Endothelial cell of umbilical vein (primary cell): ENCODE measurements at regions not wholly inside any gene's neighbourhood (a gene's known extent, or its start where the extent isn't known, plus 50 kb on each side); places are given as distances from the start of the nearest gene placed in this dataset.

Experiments
- BruUV-seq: library from RNA; stranded (reverse); fragments of 400-500 nt; replicated peaks from 2 replicates; lab custom pipeline; 2021; lab: Mats Ljungman, UMichigan
- CTCF ChIA-PET: fragments of 300-600, 350-600 bp; sonication (Branson Sonifier 250); formaldehyde crosslinking; loops from one replicate; lab custom pipeline; 2021; ENCODE audit warnings: antibody characterized with exemption, inconsistent platforms; lab: Charles Lee
- POLR2A ChIA-PET: fragments of 300-600, 350-600 bp; sonication (Branson Sonifier 250); formaldehyde crosslinking; loops from one replicate; lab custom pipeline; 2021; ENCODE audit warnings: antibody characterized with exemption, inconsistent platforms; lab: Charles Lee
- DNase-seq: peaks from one replicate; pipeline ENCODE4 v3.0.0-alpha.2; 2011; ENCODE audit warnings: low read depth, low spot score
- FAIRE-seq: peaks from 2 replicates; lab custom pipeline; 2011; peaks lifted over from hg19 to GRCh38; lab: Jason Lieb, UNC
- H2AFZ ChIP-seq: 2 replicates; pipeline ENCODE4 v1.6.0; 2012; ENCODE audit warnings: low read depth, low read length, control low read depth, inconsistent platforms
- H3K27ac ChIP-seq: 2 replicates; pipeline ENCODE4 v1.5.1; 2011; ENCODE audit warnings: low read depth, mild to moderate bottlenecking, control low read depth, low read length, moderate library complexity; ENCODE audit not compliant: insufficient read depth
- H3K27me3 ChIP-seq, 2 experiments: 2 replicates each; pipeline versions ENCODE4 v1.6.0 to v1.6.1; 2011; ENCODE audit warnings: low read length in 2 of 2, mixed read lengths in 1 of 2; ENCODE audit not compliant: control insufficient read depth in 2 of 2, insufficient read depth in 2 of 2
- H3K36me3 ChIP-seq, 2 experiments: 2 replicates in 1 of 2; 3 replicates in 1 of 2; pipeline ENCODE4 v1.5.1; 2011; ENCODE audit warnings: low read length in 2 of 2, mild to moderate bottlenecking in 1 of 2, moderate library complexity in 1 of 2; ENCODE audit not compliant: control insufficient read depth in 2 of 2, insufficient read depth in 2 of 2; ENCODE audit errors: extremely low read depth in 1 of 2
- H3K4me1 ChIP-seq: 3 replicates; pipeline ENCODE4 v1.5.1; 2011; ENCODE audit warnings: mild to moderate bottlenecking, low read length; ENCODE audit not compliant: control insufficient read depth, insufficient read depth; ENCODE audit errors: extremely low read depth
- H3K4me2 ChIP-seq: 2 replicates; pipeline ENCODE4 v1.6.1; 2011; ENCODE audit warnings: low read length, control low read depth, mixed read lengths; ENCODE audit not compliant: insufficient read depth
- H3K4me3 ChIP-seq, 3 experiments: fragments of 200-600 bp in 1 of 3; sonication (generic), shearing (Covaris generic) in 1 of 3; replicated peaks in 1 of 3; 2 replicates each; pipeline ENCODE4 v1.5.1; 2011 to 2016; ENCODE audit warnings: control low read depth in 3 of 3, low read length in 3 of 3, mild to moderate bottlenecking in 2 of 3, inconsistent platforms in 1 of 3, low read depth in 1 of 3, moderate library complexity in 1 of 3; ENCODE audit not compliant: insufficient read depth in 1 of 3
- H3K79me2 ChIP-seq: 2 replicates; pipeline ENCODE4 v1.6.0; 2012; ENCODE audit warnings: low read length, inconsistent platforms; ENCODE audit not compliant: control insufficient read depth, insufficient read depth
- H3K9ac ChIP-seq: replicated peaks from 2 replicates; pipeline ENCODE3; 2011; ENCODE audit warnings: low read length, control low read depth; ENCODE audit not compliant: insufficient read depth; ENCODE audit errors: extremely low read depth
- H3K9me1 ChIP-seq: replicated peaks from 3 replicates; pipeline ENCODE4 v1.6.0; 2011; ENCODE audit warnings: mild to moderate bottlenecking, low read length; ENCODE audit not compliant: control insufficient read depth, insufficient read depth; ENCODE audit errors: extremely low read depth
- H3K9me3 ChIP-seq: replicated peaks from 2 replicates; pipeline ENCODE4 v1.5.1; 2012; ENCODE audit warnings: low read length, inconsistent platforms; ENCODE audit not compliant: control insufficient read depth, insufficient read depth
- H4K20me1 ChIP-seq: replicated peaks from 2 replicates; pipeline ENCODE3; 2011; ENCODE audit warnings: mild to moderate bottlenecking, low read length; ENCODE audit not compliant: control insufficient read depth, insufficient read depth; ENCODE audit errors: extremely low read depth
- EZH2 ChIP-seq: IDR thresholded peaks from 2 replicates; pipeline ENCODE4 v1.6.1; 2012; ENCODE audit warnings: borderline replicate concordance, low read depth, mild to moderate bottlenecking, moderate library complexity, low read length, inconsistent platforms; ENCODE audit not compliant: severe bottlenecking
- FOS ChIP-seq: IDR thresholded peaks from 2 replicates; pipeline ENCODE4 v1.6.1; 2011; ENCODE audit warnings: mild to moderate bottlenecking, low read length, moderate library complexity, borderline replicate concordance; ENCODE audit not compliant: insufficient read depth
- GATA2 ChIP-seq: IDR thresholded peaks from 2 replicates; pipeline ENCODE4 v1.7.0; 2011; ENCODE audit warnings: low read depth, mild to moderate bottlenecking, moderate library complexity, mixed read lengths, low read length; ENCODE audit not compliant: insufficient read length, insufficient read depth
- JUN ChIP-seq: IDR thresholded peaks from 2 replicates; pipeline ENCODE4 v1.6.1; 2011; ENCODE audit warnings: borderline replicate concordance, low read depth; ENCODE audit not compliant: insufficient read length, insufficient read depth
- MAX ChIP-seq: IDR thresholded peaks from 2 replicates; pipeline ENCODE4 v1.6.1; 2011; ENCODE audit not compliant: insufficient read depth, insufficient read length
- MYC ChIP-seq: IDR thresholded peaks from one replicate; pipeline ENCODE4 v1.6.1; 2011; ENCODE audit warnings: mild to moderate bottlenecking, low read depth, low read length
- POLR2A ChIP-seq: IDR thresholded peaks from 2 replicates; pipeline ENCODE4 v1.6.1; 2012; ENCODE audit warnings: low read depth, mild to moderate bottlenecking, control low read depth, low read length
- POLR2AphosphoS5 ChIP-seq: IDR thresholded peaks from 2 replicates; pipeline ENCODE4 v1.6.1; 2012; ENCODE audit warnings: low read depth, mild to moderate bottlenecking, control low read depth, low read length, moderate library complexity; ENCODE audit not compliant: insufficient read depth
- dilution Hi-C: fragments of 300-500 bp; cut with MboI; formaldehyde crosslinking; loops from one replicate; pipeline ENCODE4 v1.15.0; 2019; ENCODE audit warnings: low sequenced_read_pairs; ENCODE audit not compliant: extremely low pct_ligation_motif_present
- intact Hi-C: fragments of 100-400 bp; cut with micrococcal nuclease; formaldehyde crosslinking; loops from one replicate; pipeline ENCODE4 v1.10.0; 2022
- TF ChIP-seq, protein P1 (sequence below), 2 donors: IDR thresholded peaks; 1 replicate in 1 of 2; 2 replicates in 1 of 2; pipeline ENCODE4 v1.5.1; 2011; ENCODE audit warnings: low read length in 2 of 2, mild to moderate bottlenecking in 2 of 2, moderate library complexity in 2 of 2, control low read depth in 1 of 2, inconsistent platforms in 1 of 2, low read depth in 1 of 2; ENCODE audit not compliant: insufficient read depth in 1 of 2; ENCODE audit errors: extremely low read depth in 1 of 2

- intact Hi-C loops, result no loop called here
- Histone ChIP-seq H3K4me3 (no peak overlapping the region), H2AFZ (no peak overlapping the region), H3K27ac (no peak overlapping the region), H3K9ac (no peak overlapping the region), H4K20me1 (no peaks in the 10 kb centered on the region), H3K27me3 (no peaks in the 10 kb centered on the region), H3K4me1 (no peaks in the 10 kb centered on the region), H3K9me3 (no peaks in the 10 kb centered on the region), H3K4me2 (no peak overlapping the region), H3K36me3 (no peaks in the 10 kb centered on the region), H3K79me2 (no peaks in the 10 kb centered on the region), H3K9me1 (no peaks in the 10 kb centered on the region)
- DNase-seq (no peak), FAIRE-seq (no peak)
- dilution Hi-C loops, result no loop called here
- no peak for TF ChIP-seq FOS
- TF ChIP-seq, protein P1, sequence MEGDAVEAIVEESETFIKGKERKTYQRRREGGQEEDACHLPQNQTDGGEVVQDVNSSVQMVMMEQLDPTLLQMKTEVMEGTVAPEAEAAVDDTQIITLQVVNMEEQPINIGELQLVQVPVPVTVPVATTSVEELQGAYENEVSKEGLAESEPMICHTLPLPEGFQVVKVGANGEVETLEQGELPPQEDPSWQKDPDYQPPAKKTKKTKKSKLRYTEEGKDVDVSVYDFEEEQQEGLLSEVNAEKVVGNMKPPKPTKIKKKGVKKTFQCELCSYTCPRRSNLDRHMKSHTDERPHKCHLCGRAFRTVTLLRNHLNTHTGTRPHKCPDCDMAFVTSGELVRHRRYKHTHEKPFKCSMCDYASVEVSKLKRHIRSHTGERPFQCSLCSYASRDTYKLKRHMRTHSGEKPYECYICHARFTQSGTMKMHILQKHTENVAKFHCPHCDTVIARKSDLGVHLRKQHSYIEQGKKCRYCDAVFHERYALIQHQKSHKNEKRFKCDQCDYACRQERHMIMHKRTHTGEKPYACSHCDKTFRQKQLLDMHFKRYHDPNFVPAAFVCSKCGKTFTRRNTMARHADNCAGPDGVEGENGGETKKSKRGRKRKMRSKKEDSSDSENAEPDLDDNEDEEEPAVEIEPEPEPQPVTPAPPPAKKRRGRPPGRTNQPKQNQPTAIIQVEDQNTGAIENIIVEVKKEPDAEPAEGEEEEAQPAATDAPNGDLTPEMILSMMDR (IDR thresholded peaks at IDR 0.05; ENCODE audit: extremely low read depth in 1 of 2, insufficient read depth in 1 of 2, low read depth in 1 of 2, low read length in 2 of 2), result no peak
- TF ChIP-seq MYC, result no peak
- no peak for TF ChIP-seq JUN
- no peak for TF ChIP-seq GATA2
- no peak for TF ChIP-seq MAX
- TF ChIP-seq POLR2AphosphoS5, result no peak
- TF ChIP-seq POLR2A, result no peak
- TF ChIP-seq EZH2, result no peak
- CTCF ChIA-PET, result no interaction called here
- POLR2A ChIA-PET, result no interaction called here
- BruUV-seq, result no TSS peak
Measured at GRCh38 chr6:44706011-44706410, 318.5 kb downstream of the CDC5L start.
